ENCODE measurements at regions not wholly inside any gene's neighbourhood (a gene's known extent, or its start where the extent isn't known, plus 50 kb on each side); places are given as distances from the start of the nearest gene placed in this dataset.

DNA sequence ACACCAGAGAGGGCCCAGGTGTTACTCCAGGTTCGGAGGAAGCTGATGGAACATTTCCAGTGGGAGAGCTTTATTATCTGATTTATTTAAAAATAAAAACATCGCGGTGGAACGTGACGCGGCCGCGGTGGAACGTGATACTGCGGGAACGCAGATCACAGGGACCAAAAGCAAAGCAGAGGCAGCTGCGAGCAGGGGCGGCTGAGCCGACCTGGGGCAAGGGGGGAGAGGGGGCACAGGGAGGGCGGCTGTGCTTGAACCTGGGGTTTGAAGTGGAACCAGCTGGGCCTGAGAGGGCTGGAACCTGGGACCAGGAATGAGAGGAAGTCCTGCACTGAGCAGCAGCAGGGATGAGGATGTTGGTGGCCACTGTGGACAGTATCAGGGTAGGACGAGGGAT lies 583.5 kb upstream of the SALL3 start:
- TF ChIP-seq POLR2AphosphoS5 (IDR thresholded peaks at IDR 0.05; ENCODE audit: insufficient read depth in 1 of 2, low read depth in 1 of 2) = no peak
- TF ChIP-seq, protein P1, sequence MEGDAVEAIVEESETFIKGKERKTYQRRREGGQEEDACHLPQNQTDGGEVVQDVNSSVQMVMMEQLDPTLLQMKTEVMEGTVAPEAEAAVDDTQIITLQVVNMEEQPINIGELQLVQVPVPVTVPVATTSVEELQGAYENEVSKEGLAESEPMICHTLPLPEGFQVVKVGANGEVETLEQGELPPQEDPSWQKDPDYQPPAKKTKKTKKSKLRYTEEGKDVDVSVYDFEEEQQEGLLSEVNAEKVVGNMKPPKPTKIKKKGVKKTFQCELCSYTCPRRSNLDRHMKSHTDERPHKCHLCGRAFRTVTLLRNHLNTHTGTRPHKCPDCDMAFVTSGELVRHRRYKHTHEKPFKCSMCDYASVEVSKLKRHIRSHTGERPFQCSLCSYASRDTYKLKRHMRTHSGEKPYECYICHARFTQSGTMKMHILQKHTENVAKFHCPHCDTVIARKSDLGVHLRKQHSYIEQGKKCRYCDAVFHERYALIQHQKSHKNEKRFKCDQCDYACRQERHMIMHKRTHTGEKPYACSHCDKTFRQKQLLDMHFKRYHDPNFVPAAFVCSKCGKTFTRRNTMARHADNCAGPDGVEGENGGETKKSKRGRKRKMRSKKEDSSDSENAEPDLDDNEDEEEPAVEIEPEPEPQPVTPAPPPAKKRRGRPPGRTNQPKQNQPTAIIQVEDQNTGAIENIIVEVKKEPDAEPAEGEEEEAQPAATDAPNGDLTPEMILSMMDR (IDR thresholded peaks at IDR 0.05) = no peak

All from vagina (tissue), 2 donors.